NCI-H1417 (cell line): ENCODE measurements at regions not wholly inside any gene's neighbourhood (a gene's known extent, or its start where the extent isn't known, plus 50 kb on each side); places are given as distances from the start of the nearest gene placed in this dataset.

Experiments
- DNase-seq, 3 experiments: peaks; one replicate each; lab custom pipeline; 2025; lab: John Stamatoyannopoulos, UW

- no peak for DNase-seq
Observed at GRCh38 chr15:94606286-94606685, 374.9 kb downstream of the MCTP2 start.

DNA sequence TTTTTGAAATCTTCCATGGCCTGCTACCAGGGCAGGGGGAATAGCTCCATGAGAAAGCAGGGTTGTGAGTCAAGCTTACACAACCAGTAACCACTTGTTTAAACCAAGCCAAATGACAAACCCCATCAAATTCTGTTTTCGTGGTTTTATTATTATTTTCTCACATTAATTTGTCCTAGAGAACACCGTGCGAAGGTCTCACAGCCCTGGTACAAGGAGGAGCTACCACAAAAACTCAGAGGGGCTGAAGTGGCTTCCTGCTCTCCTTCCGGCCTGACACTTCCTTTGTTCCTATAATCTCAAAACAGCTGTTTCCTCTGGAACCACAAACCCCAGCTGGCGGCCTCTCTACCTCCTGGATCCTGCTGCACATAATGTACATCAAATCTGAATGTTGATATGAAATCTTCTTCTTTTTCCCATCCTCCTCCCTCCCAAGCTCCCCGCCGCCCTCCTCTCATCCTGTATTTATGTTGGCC lies 375.9 kb downstream of the MCTP2 start:
- peak in 1 of 3 experiments; percentile 27 for DNase-seq

DNA sequence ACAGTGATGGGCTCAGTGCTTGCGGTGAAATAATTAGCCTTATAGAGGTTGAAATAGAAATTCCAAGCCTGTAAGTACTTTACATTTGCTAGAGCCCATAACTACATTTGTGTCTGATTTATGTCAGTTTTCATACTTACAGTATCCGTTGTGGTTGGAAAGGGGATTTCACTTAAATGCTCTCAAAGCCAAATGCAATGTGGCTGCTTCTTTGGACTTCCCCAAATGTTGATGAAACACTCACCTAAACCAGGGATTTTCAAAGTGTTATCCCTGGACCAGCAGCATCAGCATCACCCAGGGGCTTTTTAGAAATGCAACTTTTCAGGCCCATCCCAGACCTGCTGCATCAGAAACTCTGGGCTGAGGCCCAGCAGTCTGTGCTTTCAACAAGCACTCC lies 378.7 kb downstream of the MCTP2 start:
- no peak for DNase-seq

DNA sequence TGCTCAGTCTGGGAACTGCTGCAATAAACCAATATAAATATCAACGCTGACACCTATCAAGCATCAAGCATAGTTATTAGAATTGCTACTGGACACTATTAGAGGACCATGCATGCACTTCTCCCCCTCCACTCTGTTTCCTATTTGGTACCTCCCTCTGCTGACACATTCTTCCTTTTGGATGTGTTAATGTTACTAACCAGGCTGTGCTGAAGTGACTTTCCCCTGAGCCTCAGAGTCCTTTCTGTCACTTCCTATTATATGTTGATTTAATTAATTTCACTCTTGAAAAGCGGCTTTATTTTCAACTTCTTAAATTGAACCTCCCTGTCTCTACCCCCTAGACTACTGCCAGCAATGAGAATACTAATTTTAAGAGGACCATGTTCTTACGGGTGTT lies 379.1 kb downstream of the MCTP2 start:
- DNase-seq: no peak

DNA sequence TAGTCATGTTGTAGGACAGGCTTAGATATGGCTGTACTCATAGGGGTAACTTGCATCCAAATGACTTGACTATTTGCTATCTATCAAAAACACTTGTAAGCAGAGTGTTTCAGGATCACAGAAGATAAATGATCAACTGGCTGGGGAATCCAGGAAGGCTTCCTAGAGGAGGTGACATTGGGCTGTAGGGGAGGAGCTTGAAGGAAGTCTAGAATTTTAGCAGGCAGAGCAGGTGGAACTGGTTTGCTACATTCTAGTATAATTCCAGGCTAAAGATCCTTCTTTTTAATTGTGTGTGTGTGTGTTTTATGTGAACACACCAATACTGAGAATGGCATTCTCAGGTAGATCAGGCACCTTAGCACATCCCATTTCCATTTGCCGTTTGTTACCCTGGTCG lies 380.3 kb downstream of the MCTP2 start:
- DNase-seq: no peak

DNA sequence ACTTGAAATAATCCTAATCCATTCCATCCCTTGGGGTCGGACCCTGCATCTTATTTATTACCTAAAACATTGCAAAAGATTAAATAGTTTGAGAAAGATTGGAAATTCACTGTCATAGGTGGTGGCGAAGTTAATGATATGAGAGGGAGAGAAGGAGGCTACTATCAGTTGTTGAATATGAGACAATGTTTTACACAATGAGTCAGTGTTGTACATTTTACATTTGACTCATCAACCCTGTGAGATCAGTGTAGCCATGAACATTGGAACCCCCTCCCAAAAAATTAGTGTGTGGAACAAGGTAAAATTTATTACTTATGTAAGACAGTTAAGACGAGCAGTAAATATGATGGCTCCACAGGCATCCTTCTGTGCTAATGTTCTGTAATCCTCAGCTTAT lies 384.3 kb downstream of the MCTP2 start:
- DNase-seq: no peak

DNA sequence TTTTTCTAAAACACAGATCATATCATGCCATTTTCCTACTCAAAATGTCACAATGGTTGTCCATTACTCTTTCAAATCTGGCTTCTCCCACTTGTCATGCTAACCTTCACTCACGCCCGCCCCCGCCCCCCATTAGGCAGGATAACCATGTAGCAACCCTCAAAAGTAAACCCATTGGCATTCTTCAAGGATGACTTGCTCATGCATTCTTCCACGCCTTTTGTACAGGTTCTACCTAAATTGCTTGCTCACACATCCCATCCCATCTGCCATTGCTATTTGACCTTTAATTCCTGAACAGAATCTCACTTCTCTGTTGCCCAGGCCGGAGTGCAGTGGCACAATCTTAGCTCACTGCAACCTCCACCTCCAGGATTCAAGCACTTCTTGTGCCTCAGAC lies 389.3 kb downstream of the MCTP2 start:
- no peak for DNase-seq

GRCh38 chr15:94621736-94622135 lies 390.4 kb downstream of the MCTP2 start:
- DNase-seq: no peak

- DNase-seq: no peak
Observed at GRCh38 chr15:94626949-94627348, 395.6 kb downstream of the MCTP2 start.

- DNase-seq: no peak
Observed at GRCh38 chr15:94631608-94632007, 400.2 kb downstream of the MCTP2 start.

DNA sequence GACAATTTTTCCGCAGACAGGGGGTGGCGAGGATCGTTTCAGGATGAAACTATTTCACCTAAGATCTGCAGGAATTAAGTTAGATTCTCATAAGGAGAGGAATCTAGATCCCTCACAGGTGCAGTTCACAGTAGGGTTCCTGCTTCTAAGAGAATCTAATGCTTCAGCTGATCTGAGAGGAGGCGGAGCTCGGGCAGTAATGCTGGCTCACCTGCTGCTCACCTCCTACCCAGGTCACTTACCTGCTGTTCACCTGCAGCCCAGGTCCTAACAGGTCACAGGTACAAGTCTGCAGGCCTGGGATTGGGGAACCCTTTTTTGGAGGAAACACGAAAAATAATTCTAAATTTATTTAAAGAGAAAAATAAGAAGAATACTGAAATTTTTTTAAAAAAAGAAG lies 406.8 kb downstream of the MCTP2 start:
- DNase-seq: peak in 2 of 3 experiments; percentile 41 to 72

- no peak for DNase-seq
Observed at GRCh38 chr15:94639701-94640100, 408.3 kb downstream of the MCTP2 start.

- peak in 1 of 3 experiments; percentile 26 for DNase-seq
Observed at GRCh38 chr15:94644433-94644832, 413.1 kb downstream of the MCTP2 start.

GRCh38 chr15:94653071-94653470 lies 421.7 kb downstream of the MCTP2 start:
- DNase-seq: no peak

DNA sequence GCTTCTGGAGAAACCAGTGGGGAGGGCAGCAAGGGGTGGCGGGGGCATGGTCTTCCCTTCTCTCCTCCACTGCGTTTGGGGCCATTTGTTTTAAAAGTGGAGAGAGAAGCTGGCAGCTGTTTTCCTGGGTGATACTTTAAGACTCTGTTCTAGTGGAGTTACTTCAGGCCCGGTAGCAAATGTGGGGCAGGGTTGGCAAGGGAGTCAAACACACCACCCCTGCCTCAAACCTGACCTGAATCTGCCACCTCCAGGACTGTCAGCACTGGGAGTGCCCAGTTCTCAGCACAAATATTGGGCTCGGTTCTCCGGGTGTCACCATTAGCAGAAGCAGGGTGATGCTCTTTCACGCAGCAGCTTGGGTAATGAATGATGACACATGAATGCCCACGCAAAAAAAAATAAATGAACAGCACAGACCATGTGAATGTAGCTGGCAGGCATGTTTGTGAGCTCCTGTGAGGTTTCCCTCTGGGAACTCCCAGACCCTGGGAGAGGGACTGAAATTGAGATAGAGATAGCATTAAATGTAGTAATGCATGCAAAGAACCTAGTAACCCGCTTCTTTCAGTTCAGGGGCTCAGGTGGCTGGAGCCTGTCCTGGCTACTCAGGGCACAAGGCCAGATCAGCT lies 424.0 kb downstream of the MCTP2 start:
- DNase-seq: no peak

- DNase-seq: no peak
Observed at GRCh38 chr15:94665676-94666441, 434.5 kb downstream of the MCTP2 start.

- DNase-seq: peak in 1 of 3 experiments; percentile 17
Observed at GRCh38 chr15:94666553-94666952, 435.2 kb downstream of the MCTP2 start.

GRCh38 chr15:94667109-94667508 lies 435.7 kb downstream of the MCTP2 start:
- no peak for DNase-seq

GRCh38 chr15:94670438-94671034 lies 439.2 kb downstream of the MCTP2 start:
- DNase-seq: peak; percentile 24 to 87 (median 40)

DNA sequence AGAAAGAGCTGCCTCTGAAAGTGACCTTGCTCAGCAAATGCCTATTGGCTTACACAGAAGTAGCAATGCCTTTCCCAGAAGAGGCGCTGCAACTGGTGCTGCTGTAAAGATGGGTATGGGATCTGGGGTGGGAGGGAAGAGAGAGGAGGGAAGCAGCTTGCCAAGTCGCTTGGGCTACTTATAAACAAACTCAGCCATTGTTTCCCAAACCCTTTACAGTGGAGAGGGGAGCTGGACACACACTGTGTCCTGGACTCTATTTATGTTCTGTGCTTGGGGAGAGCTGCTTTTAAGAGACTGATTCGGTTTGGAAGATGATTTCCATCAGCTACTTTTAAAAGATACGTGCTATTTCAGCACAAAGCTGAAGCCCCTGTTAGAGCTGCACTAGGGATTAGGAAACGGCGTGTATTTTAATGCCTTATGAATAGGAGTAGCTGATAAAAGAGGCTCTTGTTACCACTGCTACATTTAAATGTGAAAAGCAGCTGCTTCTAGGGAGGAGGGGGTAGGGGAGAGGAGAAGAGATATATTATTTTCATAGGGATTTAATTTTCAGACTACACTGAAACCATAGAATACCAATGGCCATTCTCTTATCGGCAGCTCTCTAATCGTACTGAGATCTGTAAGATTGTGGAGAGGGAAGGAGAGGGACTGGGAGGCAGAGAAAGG lies 440.6 kb downstream of the MCTP2 start:
- peak in 2 of 3 experiments; percentile 22 to 53 for DNase-seq

DNA sequence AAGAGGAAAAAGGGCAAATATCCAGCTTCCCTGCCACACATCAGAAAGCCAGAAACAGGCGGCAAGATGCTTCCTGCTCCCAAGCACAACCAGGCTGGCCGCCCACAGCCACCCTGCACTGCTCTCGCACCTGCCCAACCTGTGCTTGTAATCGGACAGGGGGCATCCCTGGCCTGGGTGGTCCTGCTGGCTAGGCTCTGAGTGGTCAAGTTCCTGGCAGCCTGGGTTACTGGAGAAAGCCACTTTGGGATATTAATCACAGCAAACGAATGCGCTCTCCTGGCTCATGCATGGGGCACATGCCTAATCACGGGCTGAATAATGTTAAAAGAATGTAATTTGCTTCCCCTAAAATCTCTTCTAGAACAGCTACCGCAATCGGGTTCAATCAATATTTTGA lies 442.4 kb downstream of the MCTP2 start:
- no peak for DNase-seq

DNA sequence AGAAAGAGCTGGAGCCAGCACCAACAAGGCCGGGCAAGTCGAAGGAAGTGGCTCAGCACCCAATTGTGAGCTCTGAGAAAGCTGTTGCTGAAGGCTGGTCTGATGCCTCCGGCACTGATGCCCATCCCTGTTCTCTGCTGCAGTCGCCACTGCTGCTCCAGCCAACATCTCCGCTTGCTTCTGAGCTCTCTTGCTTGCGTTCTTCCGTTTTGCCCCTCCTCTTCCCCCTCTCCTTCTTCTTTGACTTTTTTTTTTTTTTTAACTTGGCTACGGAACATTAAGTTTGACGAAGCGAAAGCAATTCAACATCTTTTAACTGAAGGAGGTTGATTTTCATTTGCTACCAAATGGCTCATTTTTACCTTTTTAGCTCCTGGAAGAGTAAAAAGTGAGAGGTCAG lies 442.9 kb downstream of the MCTP2 start:
- peak in 1 of 3 experiments; percentile 17 for DNase-seq
